Activated T-helper 9 cell treated with anti-CD3 and anti-CD28 coated beads, Interleukin-2, amount 50 U/mL, for 16 hours (primary cell): ENCODE measurements at regions not wholly inside any gene's neighbourhood (a gene's known extent, or its start where the extent isn't known, plus 50 kb on each side); places are given as distances from the start of the nearest gene placed in this dataset.
A peak's percentile ranks its signal among the peaks of the same experiment; 100 is the strongest.
"Not testable (repeated sequence)": the region's sequence is repeated elsewhere in the genome, so short reads cannot be mapped to it uniquely, and the experiment has no call there.

Experiments used
- DNase-seq: peaks from one replicate; pipeline ENCODE4 v3.0.0-alpha.2; 2020; ENCODE audit warnings: low read depth

DNA sequence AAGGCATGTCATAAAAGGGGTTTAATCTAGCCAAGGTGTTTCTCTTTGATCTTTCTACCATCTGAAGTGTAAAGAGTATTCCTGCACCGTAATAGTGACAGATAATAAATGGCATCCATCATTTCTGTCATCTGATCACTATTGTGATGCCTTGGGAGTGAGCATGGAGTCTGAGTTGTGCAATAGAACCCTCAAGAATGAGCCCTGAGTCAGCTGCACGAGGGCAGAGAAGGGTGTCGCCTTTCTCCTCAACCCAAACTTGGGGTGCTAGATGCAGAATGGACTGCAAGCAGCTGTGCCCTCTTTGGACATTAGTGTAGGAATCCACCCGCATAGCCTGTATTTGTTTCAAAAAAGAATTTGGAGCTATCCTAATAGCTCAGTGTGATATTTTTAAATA is 115.2 kb downstream of the ZNF37A start:
- no peak for DNase-seq

DNA sequence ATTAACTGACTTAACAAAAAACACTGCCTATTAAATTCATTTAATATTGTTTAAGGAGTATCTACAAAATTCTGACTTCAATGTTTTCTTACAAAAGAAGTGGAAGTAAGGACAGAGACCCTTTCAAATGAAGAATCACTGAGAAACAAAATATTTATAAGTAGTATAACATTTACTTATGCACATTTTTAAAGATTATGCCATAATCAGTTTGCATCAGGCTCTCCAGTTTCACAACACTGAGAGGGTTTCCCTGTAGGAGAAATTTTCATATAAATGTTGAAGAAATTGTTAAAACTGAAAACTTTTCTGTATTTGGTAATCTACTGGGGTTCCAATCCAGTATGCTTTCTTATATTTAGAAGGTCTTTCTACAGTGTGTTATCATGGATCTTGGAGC is 115.6 kb downstream of the ZNF37A start:
- DNase-seq = not testable (repeated sequence)

DNA sequence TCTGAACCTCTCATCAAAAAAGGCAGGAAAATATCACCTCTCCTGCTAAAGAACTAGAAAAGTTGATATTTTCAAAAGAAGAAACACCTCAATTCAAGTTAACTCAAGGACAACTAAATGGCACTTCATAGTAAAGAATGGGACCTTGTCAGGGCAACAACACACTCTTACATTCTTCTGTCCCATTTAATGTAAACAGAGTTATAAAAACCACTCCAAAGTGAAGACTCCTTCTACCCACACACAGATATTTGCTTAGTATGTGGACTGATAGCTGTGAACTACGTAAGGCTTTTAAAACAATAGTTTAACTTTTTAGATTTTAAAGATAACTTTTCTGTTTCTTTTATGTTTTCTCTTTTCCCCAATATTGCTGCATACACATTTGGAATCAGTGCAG is 118.3 kb downstream of the ZNF37A start:
- DNase-seq = no peak

DNA sequence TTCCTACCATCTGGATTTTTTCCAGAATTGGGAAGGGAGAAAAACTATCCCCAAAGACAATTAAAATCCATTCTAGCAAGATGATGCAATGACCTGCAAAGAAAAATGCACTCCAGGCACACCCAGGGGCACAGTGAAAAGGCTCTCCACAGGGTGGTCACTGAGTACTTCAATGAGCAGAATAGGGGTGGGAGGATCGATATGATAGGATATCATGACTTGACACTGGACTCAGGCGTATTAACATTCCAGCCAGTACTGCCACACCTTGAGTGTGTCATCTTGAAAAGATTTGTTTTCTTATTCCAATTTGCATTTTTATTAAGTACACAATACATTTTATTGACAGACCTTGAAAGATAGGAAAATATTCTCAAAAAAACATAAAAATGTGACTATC is 132.2 kb downstream of the ZNF37A start:
- no peak for DNase-seq

DNA sequence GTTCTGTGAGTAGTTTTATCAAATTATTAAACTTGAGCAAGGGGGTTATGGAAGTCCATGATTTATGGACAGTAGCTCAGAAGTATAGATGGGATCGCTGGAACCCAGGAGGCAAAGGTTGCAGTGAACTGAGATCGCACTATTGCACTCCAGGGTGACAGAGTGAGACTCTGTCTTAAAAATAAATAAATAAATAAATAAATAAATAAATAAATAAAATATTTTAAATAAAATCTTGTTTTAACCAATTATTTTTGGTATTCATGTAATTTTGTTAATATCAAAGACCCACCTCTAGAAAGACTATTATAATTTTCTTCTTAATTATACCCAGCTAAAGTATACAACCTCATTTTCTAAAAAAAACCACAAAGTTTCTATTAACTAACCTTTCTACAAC is 134.3 kb downstream of the ZNF37A start:
- DNase-seq = no peak

DNA sequence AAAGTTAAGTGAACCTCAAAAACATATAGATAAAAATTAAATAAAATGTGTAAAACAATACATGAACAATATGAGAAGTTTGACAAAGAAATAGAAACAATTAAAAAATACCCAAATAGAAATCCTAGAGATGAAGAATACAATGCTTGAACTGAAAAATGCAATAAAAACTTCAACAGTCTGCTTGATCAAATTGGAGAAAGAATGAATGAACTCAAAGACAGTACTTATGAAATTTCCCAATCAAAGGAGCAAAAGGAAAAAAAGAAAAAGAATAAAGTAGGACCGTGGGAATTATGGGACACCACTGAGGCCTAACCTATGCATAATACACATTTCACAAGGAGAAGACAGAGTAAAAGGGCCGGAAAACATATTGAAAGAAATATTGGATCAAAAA is 144.3 kb downstream of the ZNF37A start:
- DNase-seq = not testable (repeated sequence)

DNA sequence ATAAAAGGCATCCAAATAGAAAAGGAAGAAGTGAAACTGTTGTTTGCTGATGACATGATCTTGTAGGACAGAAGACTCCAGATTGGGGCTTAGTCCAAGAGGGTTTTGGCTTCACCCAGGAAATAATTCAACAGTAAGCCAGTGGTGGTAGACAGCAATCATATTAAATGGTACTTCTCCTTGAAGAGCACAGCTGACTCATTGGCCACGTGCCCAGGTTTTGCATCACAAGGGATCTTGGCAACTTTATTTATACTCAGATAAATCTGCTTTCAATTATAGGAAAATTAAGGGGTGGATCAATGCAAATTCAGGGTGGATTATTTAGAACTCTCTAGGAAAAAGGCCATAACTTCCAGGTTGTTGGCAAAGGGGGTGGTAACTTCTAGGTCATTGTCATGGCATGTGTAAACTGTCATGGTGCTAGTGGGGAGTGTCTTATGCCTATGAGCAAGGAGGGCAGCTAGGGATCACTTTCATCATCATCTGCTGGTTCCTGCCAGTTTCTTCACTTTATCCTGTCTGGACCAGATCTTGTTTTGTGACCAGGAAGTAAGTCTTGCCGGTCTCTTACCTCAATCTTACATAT is 148.0 kb downstream of the ZNF37A start:
- not testable (repeated sequence) for DNase-seq

DNA sequence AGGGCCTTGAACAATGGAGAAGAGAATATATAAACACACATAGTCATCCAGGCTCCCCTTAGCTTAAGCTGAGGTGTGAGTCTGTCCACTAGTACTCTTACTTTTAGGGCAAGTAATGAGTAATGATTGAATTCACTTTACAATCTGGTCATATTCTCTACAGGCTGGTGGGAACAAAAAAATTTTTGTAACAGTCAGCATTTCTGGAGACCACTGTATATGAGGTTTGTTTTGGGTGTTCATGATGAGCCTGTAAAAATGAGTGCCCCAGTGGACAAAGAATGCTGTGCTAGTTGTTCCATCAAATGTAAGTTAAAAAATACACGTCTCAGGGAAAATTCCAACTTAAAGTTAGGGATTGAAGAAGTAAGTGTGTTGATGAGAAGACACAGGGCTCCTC is 154.0 kb downstream of the ZNF37A start:
- DNase-seq = not testable (repeated sequence)

DNA sequence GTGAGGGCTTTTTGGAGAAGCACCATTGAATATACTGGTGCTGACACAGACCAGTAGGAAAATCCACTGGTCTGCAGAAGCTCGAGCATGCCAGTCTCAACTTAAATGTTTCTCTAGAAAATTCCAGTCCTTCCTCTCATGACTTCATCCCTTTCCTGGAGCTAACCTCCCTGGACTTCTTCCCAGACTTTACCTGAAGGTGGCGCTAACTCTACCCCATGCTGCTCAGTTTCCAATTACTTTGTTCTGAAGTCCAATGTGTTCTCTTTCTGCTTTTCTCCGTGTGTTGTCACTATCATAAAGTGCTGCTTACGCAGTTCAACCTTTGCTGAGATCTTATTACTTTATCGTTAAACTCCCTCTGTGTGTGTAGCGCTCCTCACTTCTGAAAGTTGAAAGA is 158.4 kb downstream of the ZNF37A start:
- DNase-seq = not testable (repeated sequence)

DNA sequence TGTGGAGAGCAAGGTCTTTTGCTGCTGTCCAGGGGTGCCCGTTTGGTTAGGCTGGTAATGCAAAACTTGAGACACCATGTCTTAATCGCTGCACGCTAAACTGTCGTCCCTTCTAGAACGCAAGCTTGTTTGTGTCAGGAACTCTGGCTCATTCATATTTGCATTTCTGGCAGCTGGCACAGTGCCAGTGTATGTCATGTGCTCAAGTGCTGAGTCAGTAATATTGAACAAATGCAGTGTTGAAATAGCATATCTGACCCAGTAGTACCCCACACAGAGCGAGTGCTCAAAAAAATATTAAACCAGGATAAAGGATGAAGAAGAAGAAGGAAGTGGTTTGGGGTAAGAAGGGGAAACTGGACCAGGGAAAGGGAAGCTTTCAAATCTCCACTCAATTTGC is 173.4 kb downstream of the ZNF37A start:
- DNase-seq = not testable (repeated sequence)

DNA sequence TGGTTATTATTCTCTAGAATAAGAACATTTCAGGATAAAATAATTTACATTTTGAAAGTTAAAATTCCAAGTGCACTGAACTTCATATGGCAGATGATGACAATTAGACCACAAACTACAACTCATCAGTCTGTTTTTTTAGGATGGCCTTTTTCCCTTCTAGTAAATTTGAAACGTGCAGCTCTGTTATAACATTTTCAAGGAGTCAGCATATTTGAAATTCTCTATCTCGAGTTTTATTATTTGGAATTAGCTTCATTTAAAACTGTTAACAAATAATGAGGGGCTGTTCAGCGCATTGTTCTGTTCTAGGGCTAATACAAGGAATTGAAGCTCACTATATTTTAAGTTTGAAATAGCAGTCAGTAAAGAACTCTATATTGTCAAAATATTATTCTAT is 176.9 kb downstream of the ZNF37A start:
- not testable (repeated sequence) for DNase-seq

DNA sequence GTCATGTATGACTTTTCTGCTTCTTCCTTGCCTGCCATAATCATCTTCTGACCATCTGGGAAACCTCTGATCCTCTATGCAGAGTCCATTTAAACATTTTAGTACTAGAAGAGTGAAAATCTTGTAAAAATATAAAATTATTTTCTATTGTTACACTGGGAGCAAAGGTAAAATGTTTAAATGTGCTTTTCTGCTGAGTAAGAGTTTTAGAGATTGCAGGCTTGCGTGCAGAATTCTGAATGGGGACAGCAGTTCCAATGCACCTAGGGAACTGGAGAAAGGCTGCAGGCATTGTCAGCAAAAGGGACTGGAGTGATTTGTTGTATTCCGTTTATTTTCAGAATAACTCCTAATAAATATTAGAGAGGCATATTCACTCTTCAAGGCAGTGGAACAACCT is 180.7 kb downstream of the ZNF37A start:
- not testable (repeated sequence) for DNase-seq

DNA sequence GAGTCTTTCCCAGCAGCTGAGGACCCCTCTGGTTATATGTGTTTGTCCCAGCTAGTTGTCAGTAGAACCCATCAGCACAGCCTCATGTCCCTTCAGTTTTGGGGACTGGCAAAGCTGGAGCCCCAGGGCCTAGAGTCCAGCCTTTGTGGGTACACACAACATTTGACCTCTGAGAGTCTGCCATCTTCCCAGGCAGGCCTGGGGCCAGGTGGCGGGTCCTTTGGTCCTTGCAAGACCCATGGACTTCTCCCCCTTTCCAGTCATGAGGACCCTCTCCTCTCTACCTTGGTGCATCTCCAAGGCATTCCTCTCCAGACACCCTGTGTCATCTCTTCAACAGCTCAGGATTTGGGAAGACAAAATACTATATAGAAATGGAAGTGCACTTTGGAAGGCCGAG is 198.4 kb downstream of the ZNF37A start:
- not testable (repeated sequence) for DNase-seq

DNA sequence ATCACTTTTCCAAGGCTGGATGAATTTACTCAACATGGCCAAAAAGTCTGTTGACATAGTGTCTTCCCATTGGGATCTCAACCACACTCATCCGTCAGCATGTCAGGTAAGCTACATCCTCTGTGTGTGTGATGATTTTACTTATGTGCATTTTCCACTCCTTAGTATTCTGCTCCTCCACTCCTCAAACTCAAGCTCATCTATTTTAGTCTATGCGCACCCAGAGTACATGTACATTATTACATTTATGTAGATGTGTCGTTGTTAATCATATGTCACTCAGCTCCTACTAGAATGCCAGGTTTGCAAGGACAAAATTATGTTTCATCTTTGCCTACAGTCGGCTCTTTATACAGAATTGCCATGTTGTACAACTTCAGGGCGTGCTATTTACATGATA is 216.0 kb downstream of the ZNF37A start:
- DNase-seq = not testable (repeated sequence)

DNA sequence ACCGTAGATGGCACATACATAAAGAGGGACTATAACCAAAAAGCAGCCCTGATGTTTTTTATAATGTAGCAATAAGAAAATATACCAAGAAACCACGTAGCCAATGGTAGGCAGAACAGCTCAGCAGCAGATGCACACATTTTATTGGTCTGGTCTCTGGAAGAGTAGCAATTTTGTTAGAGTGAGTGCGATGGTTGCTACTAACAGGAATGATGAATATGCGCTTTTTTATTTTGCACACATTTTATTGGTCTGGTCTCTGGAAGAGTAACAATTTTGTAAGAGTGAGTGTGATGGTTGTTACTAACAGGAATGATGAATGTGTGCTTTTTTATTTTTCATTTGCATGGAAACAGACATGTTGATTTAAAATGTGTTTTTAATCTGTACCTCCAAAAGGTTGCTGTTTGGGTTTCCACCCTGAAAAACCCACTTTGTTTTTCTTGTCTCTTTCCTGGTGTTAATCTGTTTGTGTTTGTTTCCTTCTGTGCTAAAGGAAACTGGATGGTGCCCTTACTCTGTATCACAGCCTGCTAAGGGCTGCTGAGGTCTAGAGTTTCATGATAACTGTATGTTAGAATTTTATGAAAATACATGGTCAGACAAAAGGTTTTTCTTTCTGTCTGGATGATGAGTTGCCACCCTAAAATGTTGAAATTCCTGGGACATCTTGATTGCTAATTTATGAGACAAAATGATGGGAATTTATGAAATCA is 221.1 kb downstream of the ZNF37A start:
- DNase-seq = not testable (repeated sequence)

DNA sequence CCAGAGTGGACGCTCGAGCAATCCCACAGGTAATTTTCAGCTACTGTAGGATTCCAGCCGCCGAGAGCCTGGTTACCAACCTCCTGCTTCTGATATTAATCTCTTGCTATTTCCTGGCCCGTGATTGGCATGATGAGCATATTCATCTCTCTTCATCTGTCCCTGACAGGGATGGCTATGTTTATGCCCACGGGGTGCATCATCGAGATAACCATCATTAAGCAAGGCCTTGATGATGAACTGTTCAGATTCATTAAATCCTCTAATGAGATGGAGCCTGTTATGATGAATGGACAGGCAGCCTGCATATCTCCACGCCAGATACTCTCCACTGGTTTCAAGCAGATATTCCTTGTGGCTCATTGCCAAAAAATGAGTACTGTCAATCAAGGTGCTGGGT is 227.3 kb downstream of the ZNF37A start:
- not testable (repeated sequence) for DNase-seq

DNA sequence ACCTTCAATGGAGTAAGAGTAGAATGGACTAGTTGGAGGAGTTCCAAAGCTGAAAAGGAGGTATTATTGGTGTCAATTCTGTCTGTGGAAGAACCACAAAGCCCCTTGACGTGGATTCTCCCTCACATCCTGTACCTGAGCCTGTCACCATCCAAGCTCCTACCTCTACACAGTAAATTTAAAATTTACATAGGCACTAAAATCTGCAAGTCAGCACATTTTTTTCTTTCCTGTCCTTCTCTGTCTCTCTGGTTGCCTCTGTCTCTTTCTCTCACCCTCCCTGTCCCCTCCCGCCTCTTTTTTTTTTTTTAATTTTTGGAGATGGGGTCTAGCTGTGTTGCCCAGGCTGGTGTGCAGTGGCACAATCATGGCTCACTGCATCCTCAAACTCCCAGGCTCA is 236.2 kb downstream of the ZNF37A start:
- DNase-seq = not testable (repeated sequence)

DNA sequence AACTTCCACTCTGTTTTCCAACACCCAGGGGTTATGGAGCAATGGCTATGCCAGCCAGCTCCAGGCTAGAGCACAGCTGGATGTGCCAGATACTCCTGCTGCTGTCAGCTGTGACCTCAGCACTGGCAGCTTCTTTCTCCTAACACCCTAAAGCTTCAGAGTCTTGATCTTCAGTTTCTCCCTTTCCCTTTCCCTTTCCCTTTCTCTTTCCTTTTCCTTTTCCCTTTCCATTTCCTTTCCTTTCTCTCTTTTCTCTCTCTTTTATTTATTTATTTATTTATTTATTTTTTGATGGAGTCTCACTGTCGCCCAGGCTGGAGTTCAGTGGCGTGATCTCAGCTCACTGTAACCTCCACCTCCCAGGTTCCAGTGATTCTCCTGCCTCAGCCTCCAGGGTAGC is 237.0 kb downstream of the ZNF37A start:
- not testable (repeated sequence) for DNase-seq

DNA sequence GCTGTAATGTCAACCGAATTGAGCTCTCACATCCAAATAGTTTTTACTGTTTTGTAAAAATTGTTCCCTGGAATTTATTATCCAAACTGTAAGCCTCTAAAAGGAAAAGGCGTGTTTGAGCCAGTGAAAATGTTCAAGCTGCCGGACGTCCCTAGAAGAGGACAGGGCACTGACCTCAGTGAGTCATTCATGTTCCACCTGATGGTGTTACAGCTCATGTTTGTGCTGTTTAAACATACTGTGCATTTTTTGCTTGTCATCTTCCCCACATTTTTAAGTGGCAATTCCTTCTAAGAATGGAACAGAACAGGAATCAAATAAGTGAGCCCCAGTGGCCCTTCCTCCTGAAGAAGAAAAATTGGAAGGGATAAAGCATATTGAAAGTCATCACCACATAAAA is 239.6 kb downstream of the ZNF37A start:
- DNase-seq = not testable (repeated sequence)

DNA sequence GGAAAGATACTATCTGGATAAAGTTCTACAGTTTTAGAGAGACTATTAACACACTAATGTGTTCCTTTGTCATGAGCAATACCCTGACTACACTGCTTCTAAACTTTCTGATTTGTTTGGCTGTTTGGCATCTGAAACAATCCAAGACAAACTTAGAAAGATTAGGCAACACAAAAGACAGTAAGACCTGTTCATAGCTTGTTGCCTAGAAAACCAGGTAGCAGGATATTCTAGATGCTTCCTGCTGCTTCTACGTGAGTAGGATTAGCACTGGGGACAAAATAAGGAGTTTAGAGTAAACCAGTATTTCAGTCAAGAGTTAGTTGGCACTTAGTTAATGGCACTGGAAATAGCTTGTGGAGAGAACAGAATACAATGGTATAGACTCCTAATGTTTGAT is 256.5 kb downstream of the ZNF37A start:
- not testable (repeated sequence) for DNase-seq

DNA sequence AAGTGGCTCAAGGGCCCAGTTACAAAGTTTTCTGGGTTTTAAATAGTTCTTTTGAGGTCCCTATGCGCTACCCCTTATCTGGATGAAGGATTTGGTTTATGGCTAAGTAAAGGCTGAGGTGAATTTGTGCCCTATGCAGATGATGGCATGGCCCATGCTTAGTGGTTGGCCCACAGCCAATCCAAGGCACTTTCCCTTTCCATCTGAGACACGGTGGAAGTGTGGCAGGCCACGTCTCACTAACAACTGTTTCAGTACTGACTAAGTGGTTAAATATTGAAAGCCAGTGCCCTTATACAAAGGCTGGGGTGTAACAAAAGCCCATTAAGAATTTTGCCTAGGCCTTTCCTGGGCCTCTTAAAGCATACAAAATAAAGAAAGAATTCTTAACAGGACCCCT is 260.3 kb downstream of the ZNF37A start:
- DNase-seq = not testable (repeated sequence)

DNA sequence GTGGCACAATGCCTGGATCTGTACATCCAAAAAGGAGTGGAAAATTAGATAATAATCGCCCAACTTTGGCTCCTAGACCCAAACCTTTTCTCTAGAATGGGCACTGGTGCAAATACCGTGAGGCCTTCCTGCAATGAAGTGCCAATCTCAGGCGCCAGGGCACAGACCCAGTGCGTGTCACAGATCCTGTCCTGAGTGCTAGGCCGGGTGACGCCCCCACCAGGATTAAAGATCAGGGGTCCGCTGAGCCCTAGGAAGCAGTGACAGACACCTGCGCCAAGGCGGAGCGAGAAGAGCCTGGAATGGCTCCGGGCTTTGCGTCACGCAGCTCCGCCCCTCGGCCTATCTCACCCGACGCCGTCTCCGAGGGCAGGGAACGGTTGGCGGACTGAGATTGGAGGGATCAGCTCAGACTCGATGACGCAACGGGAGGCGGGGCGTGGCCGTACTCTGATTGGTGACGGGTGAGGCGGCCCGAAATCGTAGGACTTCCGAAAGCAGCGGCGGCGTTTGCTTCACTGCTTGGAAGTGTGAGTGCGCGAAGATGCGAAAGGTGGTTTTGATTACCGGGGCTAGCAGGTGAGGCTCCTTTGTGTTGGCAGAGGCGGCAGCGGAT is 261.9 kb downstream of the ZNF37A start:
- peak; percentile 63 for DNase-seq

DNA sequence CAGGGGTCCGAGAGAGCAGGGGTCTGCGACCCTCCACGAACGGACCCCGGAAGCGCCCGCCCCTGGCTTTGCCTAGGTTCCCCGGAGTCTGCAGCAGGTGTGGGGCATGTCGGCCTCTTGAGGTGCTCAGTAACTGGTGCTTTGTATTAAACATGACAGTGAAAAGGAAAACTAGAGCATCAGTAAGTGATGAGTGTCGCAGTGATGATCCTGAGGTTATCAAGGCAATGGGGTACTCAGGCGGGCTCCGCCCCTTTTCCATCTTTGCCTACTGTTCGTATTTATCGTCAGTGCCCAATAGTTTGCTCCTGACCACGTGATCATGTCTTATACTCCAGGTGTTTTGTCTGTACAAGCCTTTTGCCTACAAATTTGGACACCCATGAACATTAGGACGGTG is 262.4 kb downstream of the ZNF37A start:
- DNase-seq = not testable (repeated sequence)
